Astrocyte of the cerebellum (primary cell): ENCODE measurements at regions not wholly inside any gene's neighbourhood (a gene's known extent, or its start where the extent isn't known, plus 50 kb on each side); places are given as distances from the start of the nearest gene placed in this dataset.
"Not testable (repeated sequence)": the region's sequence is repeated elsewhere in the genome, so short reads cannot be mapped to it uniquely, and the experiment has no call there.

Experiments used
- DNase-seq: peaks from one replicate; pipeline ENCODE4 v3.0.0-alpha.2; 2011; ENCODE audit warnings: low read depth
- H3K4me3 ChIP-seq: 2 replicates; pipeline ENCODE4 v1.5.1; 2011; ENCODE audit warnings: mild to moderate bottlenecking, low read depth, low read length, moderate library complexity
- CTCF ChIP-seq: IDR thresholded peaks from 2 replicates; pipeline ENCODE4 v1.5.1; 2012; ENCODE audit warnings: low read length, low read depth, moderate library complexity, mild to moderate bottlenecking; ENCODE audit errors: missing control alignments
- in situ Hi-C: cut with HindIII; loops from 2 replicates; pipeline ENCODE4 v1.10.0; 2017; ENCODE audit warnings: low sequenced_read_pairs

DNA sequence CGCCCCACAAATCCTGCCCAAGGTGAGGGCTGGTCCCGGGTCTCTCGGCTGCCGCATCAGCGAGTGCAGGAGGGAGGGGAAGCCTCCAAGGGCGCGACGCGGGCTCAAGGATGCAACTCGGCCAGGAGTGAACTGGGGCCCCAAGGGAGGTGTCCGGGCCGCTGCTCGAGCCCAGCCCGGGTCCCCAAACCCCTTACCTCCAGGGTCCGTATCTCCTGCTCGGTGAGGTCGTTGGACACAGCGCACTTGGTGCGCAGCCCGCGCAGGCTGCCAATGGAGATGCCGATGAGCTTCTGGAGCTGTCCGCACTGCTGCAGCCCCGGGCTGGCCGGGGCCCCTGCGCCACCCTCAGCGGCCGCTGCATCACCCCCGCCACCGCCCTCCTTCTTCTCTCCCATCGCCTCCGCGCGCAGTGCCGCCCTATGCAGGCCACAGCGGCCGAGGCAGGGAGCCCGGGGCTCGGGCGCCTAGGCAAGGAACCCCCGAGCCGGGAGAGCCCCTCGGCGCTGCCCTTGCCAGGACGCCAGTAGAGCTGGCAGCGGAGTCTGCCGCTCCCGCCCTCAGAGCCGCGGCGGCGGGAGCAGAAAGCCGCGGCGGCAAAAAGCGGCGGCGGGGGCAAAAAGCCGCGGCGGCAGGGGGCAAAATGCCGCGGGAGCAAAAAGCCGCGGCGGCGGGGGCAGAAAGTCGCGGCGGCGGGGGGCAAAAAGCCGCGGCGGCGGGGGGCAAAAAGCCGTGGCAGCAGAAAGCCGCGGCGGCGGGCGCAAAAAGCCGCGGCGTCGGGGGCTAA, 135.1 kb downstream of the ZNF92 start:
- in situ Hi-C loops, DNase-seq: not testable (repeated sequence)
- H3K4me3 ChIP-seq = peak overlapping the region; percentile 46

DNA sequence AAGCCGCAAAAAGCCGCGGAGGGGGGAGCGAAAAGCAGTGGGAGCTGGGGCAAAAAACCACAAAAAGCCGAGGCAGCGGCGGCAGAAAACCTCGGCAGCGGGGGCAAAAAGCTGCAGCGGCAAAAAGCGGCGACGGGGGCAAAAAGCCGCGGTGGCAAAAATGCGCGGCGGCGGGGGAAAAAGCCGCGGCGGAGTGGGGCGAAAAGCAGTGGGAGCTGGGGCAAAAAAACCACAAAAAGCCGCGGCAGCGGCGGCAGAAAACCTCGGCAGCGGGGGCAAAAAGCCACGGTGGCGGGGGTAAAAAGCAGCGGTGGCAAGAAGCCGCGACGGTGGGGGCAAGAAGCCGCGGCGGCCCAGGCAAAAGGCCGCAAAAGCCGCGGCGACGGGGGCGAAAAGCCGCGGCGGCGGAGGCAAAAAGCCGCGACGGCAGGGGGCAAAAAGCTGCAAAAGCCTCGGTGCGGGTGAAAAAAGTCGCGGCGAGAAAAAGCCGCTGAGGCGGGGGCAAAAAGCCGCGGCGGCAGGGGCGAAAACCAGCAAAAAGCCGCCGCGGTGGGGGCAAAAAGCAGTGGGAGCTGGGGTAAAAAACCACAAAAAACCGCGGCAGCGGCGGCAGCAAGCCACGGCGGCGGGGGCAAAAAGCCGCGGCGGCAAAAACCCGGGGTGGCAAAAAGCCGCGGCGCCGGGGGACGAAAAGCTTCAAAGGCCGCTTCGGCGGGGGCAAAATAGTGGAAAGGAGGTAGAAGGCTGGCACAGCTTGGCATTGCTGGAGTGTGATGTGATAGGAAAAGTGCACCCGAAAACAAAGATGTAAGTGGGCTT, 135.9 kb downstream of the ZNF92 start:
- in situ Hi-C loops = no loop called here
- DNase-seq = no peak
- no peak for TF ChIP-seq CTCF
- H3K4me3 ChIP-seq = peak overlapping the region; percentile 46

- in situ Hi-C loops, DNase-seq: not testable (repeated sequence)
- H3K4me3 ChIP-seq = peak overlapping the region; percentile 46
These were observed 136.5 kb downstream of the ZNF92 start for GRCh38 chr7:65510187-65510538.

- H3K4me3 ChIP-seq, in situ Hi-C loops, DNase-seq: not testable (repeated sequence)
These were observed 146.1 kb downstream of the ZNF92 start for GRCh38 chr7:65519751-65520150.

DNA sequence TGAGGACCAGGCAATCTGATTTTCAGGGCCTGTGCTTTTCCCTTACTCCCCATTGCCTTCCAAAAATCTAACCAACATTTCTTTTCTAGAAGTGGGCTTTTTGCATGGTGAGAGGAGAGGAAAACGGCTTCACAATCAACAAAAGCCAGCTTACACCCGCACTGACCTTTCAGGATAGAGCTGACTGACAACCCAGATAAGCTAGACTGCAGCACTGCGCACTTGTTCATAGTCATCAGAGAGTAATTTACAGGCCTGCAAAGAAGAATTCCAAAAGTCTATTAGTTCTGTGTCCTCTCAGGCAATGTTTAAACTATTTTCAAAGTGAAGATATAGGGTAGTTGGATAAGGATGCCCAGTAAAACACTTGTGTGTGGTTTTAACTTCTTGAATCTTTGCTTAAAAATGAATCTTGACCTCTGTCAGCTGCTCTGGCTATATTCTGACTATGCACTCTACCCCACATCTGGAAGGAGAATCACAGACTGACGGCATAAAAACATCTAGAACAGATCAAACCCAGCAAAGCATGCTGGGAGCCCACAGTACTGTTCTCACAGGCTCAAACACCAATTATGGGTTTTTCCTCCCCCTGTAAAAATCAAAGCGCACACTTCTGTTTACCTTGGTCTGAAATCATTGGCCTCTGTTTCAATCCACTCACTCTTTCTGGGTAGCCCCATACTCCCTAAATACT, 172.0 kb downstream of the ZNF92 start:
- in situ Hi-C loops, H3K4me3 ChIP-seq, DNase-seq: not testable (repeated sequence)

GRCh38 chr7:65549589-65550443, 176.2 kb downstream of the ZNF92 start:
- H3K4me3 ChIP-seq, DNase-seq, in situ Hi-C loops: not testable (repeated sequence)

- H3K4me3 ChIP-seq, in situ Hi-C loops, DNase-seq: not testable (repeated sequence)
These were observed 176.8 kb downstream of the ZNF92 start for GRCh38 chr7:65550444-65550809.

GRCh38 chr7:65551042-65551441, 177.4 kb downstream of the ZNF92 start:
- DNase-seq, in situ Hi-C loops, H3K4me3 ChIP-seq: not testable (repeated sequence)

GRCh38 chr7:65554553-65555476, 181.2 kb downstream of the ZNF92 start:
- DNase-seq, H3K4me3 ChIP-seq, in situ Hi-C loops: not testable (repeated sequence)

- H3K4me3 ChIP-seq, DNase-seq, in situ Hi-C loops: not testable (repeated sequence)
These were observed 184.9 kb downstream of the ZNF92 start for GRCh38 chr7:65558584-65558983.

DNA sequence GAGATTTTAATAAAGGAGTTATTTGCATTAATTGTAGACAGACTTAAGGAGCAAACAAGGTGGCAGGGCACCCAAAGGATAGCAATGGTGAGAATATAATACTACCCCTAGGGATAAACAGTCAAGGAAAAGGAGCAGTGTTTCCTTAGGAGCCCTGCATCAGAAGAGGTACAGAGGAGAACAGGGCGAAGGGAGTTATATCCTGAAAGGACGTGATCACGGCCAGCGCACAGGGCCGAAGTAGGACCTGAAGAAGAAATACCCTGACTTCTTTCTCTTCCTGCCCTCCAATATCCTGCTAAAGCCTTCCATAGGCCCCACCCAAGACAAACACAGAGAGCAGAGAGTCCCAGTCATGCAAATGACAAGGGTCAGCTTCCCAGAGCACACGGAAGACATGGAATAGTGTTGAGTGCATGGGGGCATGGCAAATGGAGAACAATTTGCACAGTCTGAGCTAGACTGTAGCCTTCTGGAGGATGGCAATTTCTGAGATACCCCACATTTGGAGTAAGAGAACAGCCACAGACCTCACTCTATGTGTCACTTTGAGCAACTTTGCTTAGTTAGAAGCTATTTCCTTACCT, 188.2 kb downstream of the ZNF92 start:
- in situ Hi-C loops, DNase-seq, H3K4me3 ChIP-seq: not testable (repeated sequence)

DNA sequence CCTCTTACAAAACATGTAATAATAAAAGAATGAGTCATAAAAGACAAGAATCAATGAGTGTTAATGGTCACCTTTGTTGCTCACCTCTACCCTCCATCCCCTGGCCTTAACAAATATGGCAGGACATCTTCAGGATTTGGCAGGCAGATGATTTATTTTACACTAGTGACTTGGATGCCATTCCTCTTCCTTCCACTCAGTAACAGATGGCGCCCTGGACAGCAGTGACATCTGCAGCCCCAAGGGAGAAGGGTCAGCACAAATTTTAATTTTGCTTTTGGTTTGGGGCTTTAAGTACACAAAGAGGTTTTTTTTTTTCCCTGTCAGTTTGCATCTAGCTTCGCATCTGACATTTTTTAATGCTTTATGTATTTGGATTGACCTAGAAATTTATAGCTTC, 188.9 kb downstream of the ZNF92 start:
- H3K4me3 ChIP-seq, DNase-seq, in situ Hi-C loops: not testable (repeated sequence)

DNA sequence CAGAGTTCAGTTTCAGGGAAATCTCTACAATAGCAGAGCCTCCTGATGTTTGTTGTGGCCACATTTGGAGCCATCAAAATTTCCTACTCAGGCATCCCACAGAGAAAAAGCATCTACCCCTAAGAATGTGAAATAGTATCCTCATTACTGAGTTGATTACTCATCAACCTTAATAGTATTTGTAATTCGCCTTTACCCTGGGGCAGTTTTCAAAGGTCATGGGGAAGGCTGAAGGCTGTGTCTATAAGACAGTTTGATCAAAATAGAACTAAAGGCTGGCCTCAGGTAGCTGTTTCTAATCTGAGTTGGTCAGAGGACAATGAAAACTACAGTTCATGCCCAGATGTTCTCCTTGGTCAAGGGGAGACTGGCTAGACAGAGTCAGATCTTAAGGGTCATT, 189.7 kb downstream of the ZNF92 start:
- DNase-seq, H3K4me3 ChIP-seq, in situ Hi-C loops: not testable (repeated sequence)

DNA sequence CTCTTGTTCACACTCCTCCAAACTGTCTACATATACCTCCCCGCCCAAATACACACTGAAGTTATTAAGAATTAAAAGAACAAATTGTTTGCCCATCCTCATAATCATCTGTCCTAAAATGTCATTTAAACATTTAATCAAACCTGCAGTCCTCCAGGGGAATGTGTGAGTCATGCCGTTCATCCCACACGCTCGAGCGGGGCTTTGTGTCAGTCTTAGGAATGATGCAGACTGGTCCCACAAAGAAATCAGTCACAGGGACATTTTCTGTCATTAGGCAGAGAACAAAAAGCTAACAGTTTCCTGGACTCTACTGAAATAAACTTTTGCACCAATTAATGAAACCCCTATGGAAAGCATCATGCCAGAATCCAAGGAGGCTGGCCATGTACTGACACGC, 194.6 kb downstream of the ZNF92 start:
- DNase-seq, in situ Hi-C loops, H3K4me3 ChIP-seq: not testable (repeated sequence)
